ENCODE measurements at regions not wholly inside any gene's neighbourhood (a gene's known extent, or its start where the extent isn't known, plus 50 kb on each side); places are given as distances from the start of the nearest gene placed in this dataset.

DNA sequence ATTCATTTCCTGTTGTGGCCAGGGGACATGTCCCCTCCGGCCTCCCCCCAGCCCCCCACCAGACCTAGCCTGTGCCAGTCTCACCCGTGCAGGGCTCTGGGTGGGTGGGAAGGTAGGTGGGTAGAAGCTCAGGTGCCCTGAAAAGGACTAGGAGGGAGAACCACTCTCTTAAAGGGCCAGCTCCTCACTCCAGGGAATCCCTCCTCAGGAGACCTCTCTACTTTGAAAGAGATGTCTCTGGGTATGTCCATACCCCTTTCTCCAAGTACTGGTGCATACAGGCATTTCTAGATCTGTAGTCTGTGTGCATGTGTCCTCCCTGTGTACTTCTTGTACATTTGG lies 60.8 kb upstream of the EPB41L1 start:
- no peak for TF ChIP-seq CTCF (conservative IDR thresholded peaks at IDR 0.05; ENCODE audit: low read depth, low read length)
- no peak for TF ChIP-seq EZH2phosphoT487 (IDR thresholded peaks at IDR 0.05; ENCODE audit: borderline replicate concordance, low read length)

Data from PC-3 (cell line).